ENCODE measurements at regions not wholly inside any gene's neighbourhood (a gene's known extent, or its start where the extent isn't known, plus 50 kb on each side); places are given as distances from the start of the nearest gene placed in this dataset.

- intact Hi-C loops (cut with micrococcal nuclease), result no loop called here
- H3K9ac ChIP-seq (ENCODE audit: low read length), result no peak overlapping the region
- DNase-seq (ENCODE audit: low read depth, low spot score), result no peak
- H3K4me3 ChIP-seq (replicated peaks in 1 of 2; ENCODE audit: low read depth in 1 of 2, low read length in 2 of 2), result no peak overlapping the region
- no peaks in the 10 kb centered on the region for H3K27me3 ChIP-seq (ENCODE audit: insufficient read depth, low read length)
- ATAC-seq, result no peak
- H3K27ac ChIP-seq (ENCODE audit: low read depth, low read length), result no peak overlapping the region
- no peaks in the 10 kb centered on the region for H3K9me3 ChIP-seq (ENCODE audit: control insufficient read depth in 1 of 2, insufficient read depth in 1 of 2, low read depth in 1 of 2, low read length in 2 of 2)
- no peak overlapping the region for H3K4me2 ChIP-seq (ENCODE audit: low read length)
- no peaks in the 10 kb centered on the region for H3K79me2 ChIP-seq (ENCODE audit: insufficient read depth, low read length)
- no peaks in the 10 kb centered on the region for H3K9me2 ChIP-seq (ENCODE audit: insufficient read depth)
- no peaks in the 10 kb centered on the region for H3K36me3 ChIP-seq (ENCODE audit: control insufficient read depth in 1 of 2, insufficient read depth in 2 of 2, low read length in 2 of 2)
- no peaks in the 10 kb centered on the region for H4K20me1 ChIP-seq (ENCODE audit: insufficient read depth)
- H2AFZ ChIP-seq (ENCODE audit: low read depth, low read length, poor library complexity, severe bottlenecking), result no peak overlapping the region
- BruUV-seq (replicated peaks), result no TSS peak
- H3K4me1 ChIP-seq (ENCODE audit: control insufficient read depth in 1 of 2, insufficient read depth in 2 of 2, low read length in 2 of 2), result no peaks in the 10 kb centered on the region
- RAD21 ChIA-PET (ENCODE audit: low non-redundant PET in 1 of 2, low total read pairs in 2 of 2, uncharacterized antibody in 2 of 2, unreplicated experiment in 2 of 2), result no interaction called here
- POLR2A ChIA-PET, result no interaction called here
- CTCF ChIA-PET, result interaction anchor here (2.5 kb wide), 1 partner anchor 14 kb away, joined by 8 read pairs; no protein-coding TSS in a partner anchor
- TF ChIP-seq EZH2 (IDR thresholded peaks at IDR 0.05) (no peak), RAD21 (IDR thresholded peaks at IDR 0.05; ENCODE audit: low read depth) (no peak), ZFX (IDR thresholded peaks at IDR 0.05) (no peak), POLR2AphosphoS5 (IDR thresholded peaks at IDR 0.05; ENCODE audit: low read depth, low read length) (no peak), EGR1 (IDR thresholded peaks at IDR 0.05; ENCODE audit: low read depth) (no peak), CEBPB (IDR thresholded peaks at IDR 0.05; ENCODE audit: low read depth) (no peak), CBX3 (IDR thresholded peaks at IDR 0.05; ENCODE audit: low read depth) (no peak), ZNF274 (IDR thresholded peaks at IDR 0.05; ENCODE audit: low read depth, low read length) (no peak)
Measured at GRCh38 chr5:154534457-154535050, 56.5 kb upstream of the HAND1 start.

- Histone ChIP-seq H3K4me1 (ENCODE audit: control insufficient read depth in 1 of 2, insufficient read depth in 2 of 2, low read length in 2 of 2) (no peaks in the 10 kb centered on the region), H3K9me3 (ENCODE audit: control insufficient read depth in 1 of 2, insufficient read depth in 1 of 2, low read depth in 1 of 2, low read length in 2 of 2) (no peaks in the 10 kb centered on the region), H3K36me3 (ENCODE audit: control insufficient read depth in 1 of 2, insufficient read depth in 2 of 2, low read length in 2 of 2) (no peaks in the 10 kb centered on the region), H3K4me3 (replicated peaks in 1 of 2; ENCODE audit: low read depth in 1 of 2, low read length in 2 of 2) (no peak overlapping the region), H3K9ac (ENCODE audit: low read length) (no peak overlapping the region), H3K79me2 (ENCODE audit: insufficient read depth, low read length) (no peaks in the 10 kb centered on the region), H4K20me1 (ENCODE audit: insufficient read depth) (no peaks in the 10 kb centered on the region), H3K4me2 (ENCODE audit: low read length) (no peak overlapping the region), H3K27me3 (ENCODE audit: insufficient read depth, low read length) (no peaks in the 10 kb centered on the region), H2AFZ (ENCODE audit: low read depth, low read length, poor library complexity, severe bottlenecking) (no peak overlapping the region), H3K9me2 (ENCODE audit: insufficient read depth) (no peaks in the 10 kb centered on the region), H3K27ac (ENCODE audit: low read depth, low read length) (no peak overlapping the region)
- intact Hi-C loops (cut with micrococcal nuclease), result no loop called here
- ATAC-seq (no peak), DNase-seq (ENCODE audit: low read depth, low spot score) (no peak)
- RAD21 ChIA-PET (ENCODE audit: low non-redundant PET in 1 of 2, low total read pairs in 2 of 2, uncharacterized antibody in 2 of 2, unreplicated experiment in 2 of 2), result no interaction called here
- POLR2A ChIA-PET, result no interaction called here
- no peak for TF ChIP-seq ZNF274 (IDR thresholded peaks at IDR 0.05; ENCODE audit: low read depth, low read length)
- no peak for TF ChIP-seq ELF1 (IDR thresholded peaks at IDR 0.05; ENCODE audit: borderline replicate concordance, low read depth)
- no peak for TF ChIP-seq ZFX (IDR thresholded peaks at IDR 0.05)
- TF ChIP-seq EZH2 (IDR thresholded peaks at IDR 0.05), result no peak
- BruUV-seq (replicated peaks), result no TSS peak
- CTCF ChIA-PET, result interaction anchor here (1.9 kb wide), 1 partner anchor 9 kb away, joined by 9 read pairs; no protein-coding TSS in a partner anchor
Measured at GRCh38 chr5:154529282-154529681, 51.3 kb upstream of the HAND1 start.
